ENCODE measurements at regions not wholly inside any gene's neighbourhood (a gene's known extent, or its start where the extent isn't known, plus 50 kb on each side); places are given as distances from the start of the nearest gene placed in this dataset.
A peak's percentile ranks its signal among the peaks of the same experiment; 100 is the strongest.

GRCh38 chr4:135210341-135210740 is 1008.8 kb upstream of the PABPC4L start:
- DNase-seq (ENCODE audit: low spot score) = no peak

- DNase-seq (ENCODE audit: low spot score) = no peak
These were observed 1005.9 kb upstream of the PABPC4L start for GRCh38 chr4:135207531-135207930.

- DNase-seq (ENCODE audit: low spot score) = no peak
These were observed 1002.7 kb upstream of the PABPC4L start for GRCh38 chr4:135204311-135204710.

- no peak for DNase-seq (ENCODE audit: low spot score)
These were observed 999.5 kb upstream of the PABPC4L start for GRCh38 chr4:135201081-135201480.

- no peak for DNase-seq (ENCODE audit: low spot score)
These were observed 996.1 kb upstream of the PABPC4L start for GRCh38 chr4:135197641-135198040.

- no peak for DNase-seq (ENCODE audit: low spot score)
These were observed 992.9 kb upstream of the PABPC4L start for GRCh38 chr4:135194477-135194876.

- DNase-seq (ENCODE audit: low spot score) = no peak
These were observed 991.4 kb upstream of the PABPC4L start for GRCh38 chr4:135192751-135193535.

- no peak for DNase-seq (ENCODE audit: low spot score)
These were observed 990.0 kb upstream of the PABPC4L start for GRCh38 chr4:135191596-135191995.

GRCh38 chr4:135186002-135186401 is 984.4 kb upstream of the PABPC4L start:
- no peak for DNase-seq (ENCODE audit: low spot score)

GRCh38 chr4:135185256-135185655 is 983.7 kb upstream of the PABPC4L start:
- DNase-seq (ENCODE audit: low spot score) = no peak

- no peak for DNase-seq (ENCODE audit: low spot score)
These were observed 983.1 kb upstream of the PABPC4L start for GRCh38 chr4:135184715-135185114.

- no peak for DNase-seq (ENCODE audit: low spot score)
These were observed 975.7 kb upstream of the PABPC4L start for GRCh38 chr4:135177321-135177720.

- no peak for DNase-seq (ENCODE audit: low spot score)
These were observed 965.1 kb upstream of the PABPC4L start for GRCh38 chr4:135166661-135167060.

GRCh38 chr4:135164601-135165000 is 963.0 kb upstream of the PABPC4L start:
- DNase-seq (ENCODE audit: low spot score) = no peak

- DNase-seq (ENCODE audit: low spot score) = no peak
These were observed 942.9 kb upstream of the PABPC4L start for GRCh38 chr4:135144498-135144897.

GRCh38 chr4:135124196-135124595 is 922.6 kb upstream of the PABPC4L start:
- no peak for DNase-seq (ENCODE audit: low spot score)

GRCh38 chr4:135123632-135124031 is 922.0 kb upstream of the PABPC4L start:
- no peak for DNase-seq (ENCODE audit: low spot score)

- no peak for DNase-seq (ENCODE audit: low spot score)
These were observed 920.9 kb upstream of the PABPC4L start for GRCh38 chr4:135122457-135122856.

GRCh38 chr4:135120195-135120594 is 918.6 kb upstream of the PABPC4L start:
- DNase-seq (ENCODE audit: low spot score) = no peak

GRCh38 chr4:135114079-135114478 is 912.5 kb upstream of the PABPC4L start:
- no peak for DNase-seq (ENCODE audit: low spot score)

- DNase-seq (ENCODE audit: low spot score) = no peak
These were observed 896.5 kb upstream of the PABPC4L start for GRCh38 chr4:135098061-135098460.

GRCh38 chr4:135073389-135073788 is 871.8 kb upstream of the PABPC4L start:
- no peak for DNase-seq (ENCODE audit: low spot score)

- DNase-seq (ENCODE audit: low spot score) = no peak
These were observed 871.0 kb upstream of the PABPC4L start for GRCh38 chr4:135072553-135072952.

- DNase-seq (ENCODE audit: low spot score) = peak; percentile 42
These were observed 863.8 kb upstream of the PABPC4L start for GRCh38 chr4:135065366-135065765.
